ENCODE measurements at regions not wholly inside any gene's neighbourhood (a gene's known extent, or its start where the extent isn't known, plus 50 kb on each side); places are given as distances from the start of the nearest gene placed in this dataset.

- H3K27me3 Mint-ChIP-seq, result no peaks in the 10 kb centered on the region
- no peaks in the 10 kb centered on the region for H3K36me3 Mint-ChIP-seq (ENCODE audit: low read depth)
- no peak overlapping the region for H3K4me3 Mint-ChIP-seq
Measured at GRCh38 chr11:15481871-15482270, 367.1 kb downstream of the INSC start.

GRCh38 chr11:15483205-15483604, 368.5 kb downstream of the INSC start:
- peaks cover 2% of the 10 kb centered on the region for H3K9me3 Mint-ChIP-seq
- no peaks in the 10 kb centered on the region for H3K27me3 Mint-ChIP-seq
- H3K4me1 Mint-ChIP-seq, result no peaks in the 10 kb centered on the region
- ChIA-PET CTCF (no interaction called here), POLR2A (no interaction called here)
- no peak overlapping the region for H3K4me3 Mint-ChIP-seq
- no peaks in the 10 kb centered on the region for H3K36me3 Mint-ChIP-seq (ENCODE audit: low read depth)
- DNase-seq, result no peak
- H3K27ac Mint-ChIP-seq, result no peak overlapping the region

More at GRCh38 chr11:15481871-15482270, 367.1 kb downstream of the INSC start:
- DNase-seq, result no peak
- CTCF ChIA-PET, result no interaction called here
- Mint-ChIP-seq H3K4me1 (no peaks in the 10 kb centered on the region), H3K27ac (no peak overlapping the region), H3K9me3 (peaks cover 2% of the 10 kb centered on the region)
- POLR2A ChIA-PET, result no interaction called here

GRCh38 chr11:15484398-15484797, 369.7 kb downstream of the INSC start:
- Mint-ChIP-seq H3K9me3 (peaks cover 2% of the 10 kb centered on the region), H3K36me3 (ENCODE audit: low read depth) (no peaks in the 10 kb centered on the region), H3K4me1 (no peaks in the 10 kb centered on the region), H3K4me3 (no peak overlapping the region), H3K27ac (no peak overlapping the region), H3K27me3 (no peaks in the 10 kb centered on the region)
- DNase-seq, result no peak
- POLR2A ChIA-PET, result no interaction called here
- CTCF ChIA-PET, result no interaction called here

- POLR2A ChIA-PET, result no interaction called here
- H3K9me3 Mint-ChIP-seq, result peaks cover 2% of the 10 kb centered on the region
Measured at GRCh38 chr11:15485432-15485831, 370.7 kb downstream of the INSC start.

GRCh38 chr11:15489281-15489680, 374.6 kb downstream of the INSC start:
- Mint-ChIP-seq H3K36me3 (ENCODE audit: low read depth) (no peaks in the 10 kb centered on the region), H3K27me3 (no peaks in the 10 kb centered on the region), H3K4me3 (no peak overlapping the region), H3K27ac (no peak overlapping the region), H3K9me3 (peaks cover 2% of the 10 kb centered on the region), H3K4me1 (no peaks in the 10 kb centered on the region)
- ChIA-PET POLR2A (no interaction called here), CTCF (no interaction called here)
- no peak for DNase-seq

More at GRCh38 chr11:15485432-15485831, 370.7 kb downstream of the INSC start:
- no peak for DNase-seq
- no peak overlapping the region for H3K4me3 Mint-ChIP-seq
- no peaks in the 10 kb centered on the region for H3K27me3 Mint-ChIP-seq
- H3K4me1 Mint-ChIP-seq, result no peaks in the 10 kb centered on the region
- no peak overlapping the region for H3K27ac Mint-ChIP-seq
- CTCF ChIA-PET, result no interaction called here
- H3K36me3 Mint-ChIP-seq (ENCODE audit: low read depth), result no peaks in the 10 kb centered on the region

- ChIA-PET POLR2A (no interaction called here), CTCF (no interaction called here)
- H3K4me1 Mint-ChIP-seq, result no peaks in the 10 kb centered on the region
- H3K27ac Mint-ChIP-seq, result no peak overlapping the region
- no peaks in the 10 kb centered on the region for H3K27me3 Mint-ChIP-seq
- no peak overlapping the region for H3K4me3 Mint-ChIP-seq
- no peaks in the 10 kb centered on the region for H3K9me3 Mint-ChIP-seq
- no peaks in the 10 kb centered on the region for H3K36me3 Mint-ChIP-seq (ENCODE audit: low read depth)
- DNase-seq, result no peak
Measured at GRCh38 chr11:15490535-15490934, 375.8 kb downstream of the INSC start.

- no peaks in the 10 kb centered on the region for H3K4me1 Mint-ChIP-seq
- no peaks in the 10 kb centered on the region for H3K27me3 Mint-ChIP-seq
- no peaks in the 10 kb centered on the region for H3K36me3 Mint-ChIP-seq (ENCODE audit: low read depth)
- H3K27ac Mint-ChIP-seq, result no peak overlapping the region
- POLR2A ChIA-PET, result no interaction called here
- CTCF ChIA-PET, result no interaction called here
- no peaks in the 10 kb centered on the region for H3K9me3 Mint-ChIP-seq
- no peak overlapping the region for H3K4me3 Mint-ChIP-seq
- DNase-seq, result no peak
Measured at GRCh38 chr11:15493066-15493465, 378.3 kb downstream of the INSC start.

- H3K27ac Mint-ChIP-seq, result no peak overlapping the region
- H3K9me3 Mint-ChIP-seq, result no peaks in the 10 kb centered on the region
- no peaks in the 10 kb centered on the region for H3K36me3 Mint-ChIP-seq (ENCODE audit: low read depth)
- no peaks in the 10 kb centered on the region for H3K27me3 Mint-ChIP-seq
- ChIA-PET POLR2A (no interaction called here), CTCF (no interaction called here)
- no peak overlapping the region for H3K4me3 Mint-ChIP-seq
- DNase-seq, result no peak
- no peaks in the 10 kb centered on the region for H3K4me1 Mint-ChIP-seq
Measured at GRCh38 chr11:15493921-15494620, 379.3 kb downstream of the INSC start.

- H3K36me3 Mint-ChIP-seq (ENCODE audit: low read depth), result no peaks in the 10 kb centered on the region
- POLR2A ChIA-PET, result no interaction called here
- no peaks in the 10 kb centered on the region for H3K4me1 Mint-ChIP-seq
- no peak overlapping the region for H3K4me3 Mint-ChIP-seq
- H3K27ac Mint-ChIP-seq, result no peak overlapping the region
- DNase-seq, result no peak
- H3K9me3 Mint-ChIP-seq, result no peaks in the 10 kb centered on the region
- H3K27me3 Mint-ChIP-seq, result no peaks in the 10 kb centered on the region
- CTCF ChIA-PET, result no interaction called here
Measured at GRCh38 chr11:15494740-15495139, 380.0 kb downstream of the INSC start.

- Mint-ChIP-seq H3K4me3 (no peak overlapping the region), H3K36me3 (ENCODE audit: low read depth) (no peaks in the 10 kb centered on the region), H3K27me3 (no peaks in the 10 kb centered on the region), H3K4me1 (no peaks in the 10 kb centered on the region), H3K27ac (no peak overlapping the region), H3K9me3 (no peaks in the 10 kb centered on the region)
- POLR2A ChIA-PET, result no interaction called here
- DNase-seq, result no peak
- CTCF ChIA-PET, result no interaction called here
Measured at GRCh38 chr11:15495462-15495861, 380.7 kb downstream of the INSC start.

GRCh38 chr11:15497366-15497765, 382.6 kb downstream of the INSC start:
- H3K36me3 Mint-ChIP-seq (ENCODE audit: low read depth), result no peaks in the 10 kb centered on the region
- no peak overlapping the region for H3K27ac Mint-ChIP-seq
- H3K4me3 Mint-ChIP-seq, result no peak overlapping the region
- DNase-seq, result no peak
- no peaks in the 10 kb centered on the region for H3K9me3 Mint-ChIP-seq
- ChIA-PET CTCF (no interaction called here), POLR2A (no interaction called here)
- H3K27me3 Mint-ChIP-seq, result no peaks in the 10 kb centered on the region
- H3K4me1 Mint-ChIP-seq, result no peaks in the 10 kb centered on the region

GRCh38 chr11:15499674-15500073, 385.0 kb downstream of the INSC start:
- Mint-ChIP-seq H3K9me3 (no peaks in the 10 kb centered on the region), H3K27me3 (no peaks in the 10 kb centered on the region), H3K4me3 (no peak overlapping the region), H3K36me3 (ENCODE audit: low read depth) (no peaks in the 10 kb centered on the region), H3K4me1 (no peaks in the 10 kb centered on the region), H3K27ac (no peak overlapping the region)
- POLR2A ChIA-PET, result no interaction called here
- CTCF ChIA-PET, result no interaction called here
- DNase-seq, result no peak

- POLR2A ChIA-PET, result no interaction called here
- DNase-seq, result no peak
- H3K4me3 Mint-ChIP-seq, result no peak overlapping the region
- CTCF ChIA-PET, result no interaction called here
- H3K9me3 Mint-ChIP-seq, result no peaks in the 10 kb centered on the region
- H3K36me3 Mint-ChIP-seq (ENCODE audit: low read depth), result no peaks in the 10 kb centered on the region
- H3K27me3 Mint-ChIP-seq, result no peaks in the 10 kb centered on the region
- no peak overlapping the region for H3K27ac Mint-ChIP-seq
- no peaks in the 10 kb centered on the region for H3K4me1 Mint-ChIP-seq
Measured at GRCh38 chr11:15500643-15501042, 385.9 kb downstream of the INSC start.

- no peak for DNase-seq
- no peaks in the 10 kb centered on the region for H3K4me1 Mint-ChIP-seq
- no peak overlapping the region for H3K4me3 Mint-ChIP-seq
- no peak overlapping the region for H3K27ac Mint-ChIP-seq
- ChIA-PET CTCF (no interaction called here), POLR2A (no interaction called here)
- H3K27me3 Mint-ChIP-seq, result no peaks in the 10 kb centered on the region
- H3K36me3 Mint-ChIP-seq (ENCODE audit: low read depth), result no peaks in the 10 kb centered on the region
- no peaks in the 10 kb centered on the region for H3K9me3 Mint-ChIP-seq
Measured at GRCh38 chr11:15501566-15501965, 386.8 kb downstream of the INSC start.

- POLR2A ChIA-PET, result no interaction called here
- Mint-ChIP-seq H3K27me3 (no peaks in the 10 kb centered on the region), H3K9me3 (no peaks in the 10 kb centered on the region), H3K36me3 (ENCODE audit: low read depth) (no peaks in the 10 kb centered on the region), H3K4me3 (no peak overlapping the region), H3K4me1 (no peaks in the 10 kb centered on the region), H3K27ac (no peak overlapping the region)
- DNase-seq, result no peak
- CTCF ChIA-PET, result no interaction called here
Measured at GRCh38 chr11:15505155-15505554, 390.4 kb downstream of the INSC start.

All from activated CD4-positive, alpha-beta memory T cell treated with anti-CD3 and anti-CD28 coated beads, Interleukin-2, amount 10 ng/mL, durations not matched to agents 7 days and 5 days (primary cell).